GM19351 (cell line): ENCODE measurements at regions not wholly inside any gene's neighbourhood (a gene's known extent, or its start where the extent isn't known, plus 50 kb on each side); places are given as distances from the start of the nearest gene placed in this dataset.
"Not testable (repeated sequence)": the region's sequence is repeated elsewhere in the genome, so short reads cannot be mapped to it uniquely, and the experiment has no call there.

Experiments used
- ATAC-seq: cut with Tn5 transposase; IDR thresholded peaks from one replicate; pipeline ENCODE4 v1.9.1; 2021; ENCODE audit warnings: mild to moderate bottlenecking, moderate library complexity; ENCODE audit not compliant: unreplicated experiment

DNA sequence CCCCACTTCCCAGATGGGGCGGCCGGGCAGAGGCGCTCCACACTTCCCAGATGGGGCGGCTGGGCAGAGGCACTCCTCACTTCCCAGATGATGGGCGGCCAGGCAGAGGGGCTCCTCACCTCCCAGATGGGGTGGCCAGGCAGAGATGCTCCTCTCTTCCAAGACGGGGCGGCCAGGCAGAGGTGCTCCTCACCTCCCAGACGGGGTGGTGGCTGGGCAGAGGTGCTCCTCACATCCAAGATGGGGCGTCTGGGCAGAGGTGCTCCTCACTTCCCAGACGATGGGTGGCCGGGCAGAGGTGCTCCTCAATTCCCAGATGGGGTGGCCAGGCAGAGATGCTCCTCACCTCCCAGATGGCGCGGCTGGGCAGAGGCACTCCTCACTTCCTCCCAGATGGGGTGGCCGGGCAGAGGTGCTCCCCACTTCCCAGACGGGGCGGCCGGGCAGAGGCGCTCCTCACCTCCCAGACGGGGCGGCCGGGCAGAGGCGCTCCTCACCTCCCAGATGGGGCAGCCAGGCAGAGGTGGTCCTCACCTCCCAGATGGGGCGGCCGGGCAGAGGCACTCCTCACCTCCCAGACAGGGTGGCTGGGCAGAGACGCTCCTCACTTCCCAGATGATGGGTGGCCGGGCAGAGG, 275.2 kb downstream of the LIPI start:
- not testable (repeated sequence) for ATAC-seq

DNA sequence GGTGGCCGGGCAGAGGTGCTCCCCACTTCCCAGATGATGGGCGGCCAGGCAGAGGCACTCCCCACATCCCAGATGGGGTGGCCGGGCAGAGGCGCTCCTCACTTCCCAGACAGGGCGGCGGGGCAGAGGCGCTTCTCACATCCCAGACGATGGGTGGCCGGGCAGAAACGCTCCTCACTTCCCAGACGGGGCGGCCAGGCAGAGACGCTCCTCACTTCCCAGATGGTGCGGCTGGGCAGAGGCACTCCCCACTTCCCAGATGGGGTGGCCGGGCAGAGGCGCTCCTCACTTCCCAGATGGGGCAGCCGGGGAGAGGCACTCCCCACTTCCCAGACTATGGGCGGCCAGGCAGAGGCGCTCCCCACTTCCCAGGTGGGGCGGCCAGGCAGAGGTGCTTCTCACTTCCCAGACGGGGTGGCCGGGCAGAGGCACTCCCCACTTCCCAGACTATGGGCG, 275.8 kb downstream of the LIPI start:
- ATAC-seq = not testable (repeated sequence)

DNA sequence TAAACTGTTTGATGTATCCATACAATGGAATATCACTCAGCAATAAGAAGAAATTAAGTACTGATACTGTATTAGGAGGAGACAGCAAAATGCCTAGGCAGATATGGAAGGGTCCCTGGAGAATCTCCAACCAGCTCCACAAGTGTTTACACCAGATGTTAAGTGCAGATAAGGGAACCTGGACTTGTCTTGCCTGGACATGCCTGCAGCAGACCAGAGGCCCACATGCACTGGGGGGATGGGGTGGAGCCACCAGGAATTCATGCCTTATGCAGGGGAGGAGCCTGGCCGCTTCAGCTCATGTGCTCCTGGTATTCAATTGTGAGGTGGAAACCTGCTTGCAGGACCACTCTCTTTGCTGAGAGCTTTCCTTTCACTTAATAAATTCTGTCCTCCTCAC, 287.6 kb downstream of the LIPI start:
- ATAC-seq = not testable (repeated sequence)

DNA sequence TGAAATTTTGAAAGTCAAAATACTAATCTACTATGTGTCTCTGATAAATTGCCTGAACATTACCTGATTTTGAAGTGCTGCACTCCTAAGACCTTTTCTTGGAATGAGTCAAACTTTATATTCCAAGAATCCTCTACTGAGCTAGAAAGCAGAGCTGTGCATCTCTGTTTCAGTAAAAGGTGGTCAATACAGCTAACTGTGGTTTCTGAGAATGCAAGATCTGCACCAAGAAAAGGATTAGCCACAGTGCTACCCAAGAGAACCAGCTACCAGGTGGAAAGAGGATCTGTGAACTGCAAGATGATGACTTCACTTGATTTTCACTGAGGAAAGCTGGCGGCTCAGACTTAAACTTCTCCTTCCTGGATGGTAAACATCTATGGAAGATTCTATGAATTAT, 289.3 kb downstream of the LIPI start:
- not testable (repeated sequence) for ATAC-seq

DNA sequence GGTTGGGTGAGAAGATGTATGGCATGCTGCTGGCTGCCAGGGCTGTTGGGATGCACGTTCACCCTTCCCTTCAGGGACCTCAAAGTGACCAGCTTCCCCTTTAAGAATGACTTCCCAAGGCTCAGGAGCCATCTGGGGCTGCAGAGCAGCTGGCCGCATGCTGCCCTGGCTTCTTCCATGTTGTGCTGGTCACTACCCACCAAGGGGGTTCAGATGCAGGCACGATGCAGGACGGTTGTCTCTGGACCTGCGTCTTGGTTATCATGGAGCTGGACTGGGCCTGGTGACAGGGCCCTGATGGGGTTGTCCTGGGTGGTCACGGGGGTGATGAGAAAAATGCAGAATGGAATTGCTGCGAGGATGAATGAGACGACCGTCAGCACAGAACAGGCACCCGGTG, 297.8 kb downstream of the POTED start:
- ATAC-seq = not testable (repeated sequence)

DNA sequence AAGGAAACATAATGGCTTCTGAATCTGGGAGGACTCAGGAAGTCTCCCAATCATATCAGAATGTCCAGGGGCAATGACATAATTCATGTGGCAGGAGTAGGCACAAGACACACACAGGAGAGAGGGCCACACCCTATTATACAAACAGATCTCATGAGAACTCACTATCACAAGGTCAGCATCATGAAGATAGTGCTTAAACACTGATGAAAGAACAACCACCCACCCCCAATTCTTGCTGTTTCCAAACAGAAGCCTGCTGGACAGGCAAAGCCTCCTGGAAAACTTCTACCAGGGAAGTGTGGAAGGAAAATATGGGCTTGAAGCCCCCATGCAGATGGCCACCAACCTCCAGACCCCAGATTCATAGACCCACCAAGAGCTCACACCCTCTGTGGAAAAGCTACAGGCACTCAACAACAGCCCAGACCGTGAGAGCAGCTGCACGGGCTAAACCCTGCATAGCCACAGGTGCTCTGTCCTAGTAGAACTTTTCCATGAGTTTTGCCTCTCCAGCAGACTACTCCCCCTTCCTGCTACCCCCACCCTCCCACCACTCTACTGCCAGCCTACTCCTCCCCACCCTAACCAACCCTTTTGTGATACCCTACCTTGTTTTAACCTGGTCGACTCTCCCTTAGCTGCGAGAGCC, 287.1 kb downstream of the POTED start:
- ATAC-seq = not testable (repeated sequence)

DNA sequence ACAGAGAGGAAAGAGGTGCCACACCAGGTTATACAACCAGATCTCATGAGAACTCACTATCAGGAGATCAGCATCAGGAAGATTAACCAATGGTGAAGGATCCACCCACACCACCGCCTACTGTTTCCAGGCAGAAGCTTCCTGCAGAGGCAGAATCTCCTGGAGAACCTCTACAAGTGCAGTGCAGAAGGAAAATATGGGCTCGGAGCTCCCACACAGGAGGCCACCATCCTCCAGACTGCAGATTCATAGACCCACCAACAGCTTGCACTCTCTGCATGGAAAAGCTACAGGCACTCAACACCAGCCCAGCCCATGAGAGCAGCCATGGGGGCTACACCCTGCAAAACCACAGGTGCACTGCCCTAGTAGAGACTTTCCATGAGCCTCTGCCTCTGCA, 284.0 kb downstream of the POTED start:
- not testable (repeated sequence) for ATAC-seq

DNA sequence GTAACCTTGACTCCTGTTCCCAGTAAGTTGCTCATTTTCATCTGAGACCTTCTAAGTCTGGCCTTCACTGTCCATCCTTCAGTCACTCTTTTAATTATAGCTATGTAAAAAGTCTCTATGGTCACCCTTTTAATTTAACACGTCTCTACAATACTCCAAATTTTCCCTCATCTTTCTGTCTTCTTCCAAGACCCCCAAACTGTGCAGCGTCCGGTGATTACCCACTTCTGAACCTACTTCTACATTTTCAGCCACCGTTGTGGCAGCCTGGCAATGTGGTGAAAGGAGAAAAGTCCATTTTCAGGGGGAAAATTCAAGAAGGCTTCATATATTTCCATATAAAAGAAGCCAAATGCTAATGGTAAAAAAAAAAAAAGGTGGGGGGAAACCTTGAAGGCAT, 283.4 kb downstream of the POTED start:
- ATAC-seq = not testable (repeated sequence)

DNA sequence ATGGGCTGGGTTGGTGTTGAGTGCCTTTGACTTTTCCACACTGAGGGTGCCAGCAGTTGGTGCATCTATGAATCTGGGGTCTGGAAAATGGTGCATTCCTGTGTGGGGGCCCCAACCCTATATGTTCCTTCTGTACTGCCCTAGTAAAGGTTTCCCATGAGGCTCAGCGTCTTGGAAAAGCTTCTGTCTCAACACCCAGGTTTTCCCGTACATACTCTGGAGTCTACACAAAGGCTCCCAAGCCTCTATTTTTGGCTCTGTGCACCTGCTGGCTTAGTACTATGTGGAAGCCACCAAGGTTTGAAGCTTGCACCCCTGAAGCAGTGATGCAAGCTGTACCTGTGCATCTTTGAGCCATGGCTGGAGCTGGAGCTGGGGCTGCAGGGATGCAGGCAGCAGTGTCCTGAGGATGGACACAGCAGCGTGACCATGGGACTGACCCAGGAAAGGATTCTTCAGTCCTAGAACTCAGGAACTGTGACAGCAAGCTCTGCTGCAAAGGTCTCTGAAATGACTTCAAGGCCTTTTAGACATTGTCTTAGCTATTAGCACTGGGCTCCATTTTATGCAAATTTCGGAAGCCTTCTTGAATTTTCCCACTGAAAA, 282.7 kb downstream of the POTED start:
- ATAC-seq = not testable (repeated sequence)

DNA sequence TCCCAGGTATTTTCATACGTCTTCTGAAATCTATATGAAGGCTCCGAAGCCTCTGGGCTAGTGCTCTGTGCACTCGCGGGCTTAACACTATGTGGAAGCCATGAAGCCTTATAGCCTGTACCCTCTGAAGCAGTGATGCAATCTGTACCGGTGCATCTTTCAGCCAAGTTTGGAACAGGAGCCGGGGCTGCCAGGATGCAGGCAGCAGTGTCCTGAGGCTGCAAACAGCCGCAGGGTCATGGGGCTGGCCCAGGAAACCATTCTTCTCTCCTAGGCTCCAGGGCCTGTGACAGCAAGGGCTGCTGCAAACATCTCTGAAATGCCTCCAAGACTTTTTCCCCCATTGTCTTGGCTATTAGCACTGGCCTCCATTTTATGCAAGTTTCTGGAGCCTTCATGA, 279.6 kb downstream of the POTED start:
- not testable (repeated sequence) for ATAC-seq

DNA sequence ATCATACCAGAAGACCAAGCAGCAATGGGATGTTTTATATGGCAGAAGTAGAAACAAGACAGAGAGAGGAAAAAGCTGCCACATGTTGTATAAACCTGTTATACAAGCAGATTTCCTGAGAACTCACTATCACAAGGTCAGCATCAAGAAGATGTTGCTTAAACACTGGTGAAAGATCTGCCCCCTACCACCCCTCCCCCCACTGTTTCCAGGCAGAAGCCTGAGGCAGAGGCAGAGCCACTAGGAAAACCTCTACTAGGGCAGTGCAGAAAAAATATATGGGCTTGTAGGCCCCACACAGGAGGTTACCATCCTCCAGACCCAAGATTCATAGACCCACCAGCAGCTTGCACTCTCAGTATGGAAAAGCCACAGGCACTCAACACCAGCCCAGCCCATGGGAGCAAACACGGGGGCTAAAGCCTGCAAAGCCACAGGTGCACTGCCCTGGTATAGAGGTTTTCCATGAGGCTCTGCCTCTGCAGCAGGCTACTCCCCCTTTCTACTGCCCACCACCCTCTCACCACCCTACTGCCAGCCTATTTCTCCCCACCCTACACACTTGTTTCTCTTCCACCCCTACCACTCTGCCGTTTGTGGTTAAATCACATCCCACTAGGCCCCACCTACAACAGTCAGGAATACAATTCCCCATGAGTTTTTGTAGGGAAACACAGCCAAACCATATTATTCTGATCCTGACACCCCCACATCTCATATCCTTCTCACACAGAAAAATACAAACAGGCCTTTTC, 274.2 kb downstream of the POTED start:
- not testable (repeated sequence) for ATAC-seq

DNA sequence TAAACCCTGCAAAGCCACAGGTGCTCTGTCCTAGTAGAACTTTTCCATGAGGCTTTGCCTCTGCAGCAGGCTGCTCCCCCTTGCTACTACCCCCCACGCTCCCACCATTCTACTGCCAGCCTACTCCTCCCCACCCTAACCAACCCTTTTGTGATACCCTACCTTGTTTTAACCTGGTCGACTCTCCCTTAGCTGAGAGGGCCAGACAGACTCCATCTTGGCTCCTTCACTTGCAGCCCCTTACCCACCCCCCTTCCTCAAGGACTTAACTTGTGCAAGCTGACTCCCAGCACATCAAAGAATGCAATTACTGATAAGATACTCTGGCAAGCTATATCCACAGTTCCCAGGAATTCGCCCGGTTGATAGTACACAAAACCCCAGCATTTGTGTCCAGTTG, 267.9 kb downstream of the POTED start:
- ATAC-seq = not testable (repeated sequence)

DNA sequence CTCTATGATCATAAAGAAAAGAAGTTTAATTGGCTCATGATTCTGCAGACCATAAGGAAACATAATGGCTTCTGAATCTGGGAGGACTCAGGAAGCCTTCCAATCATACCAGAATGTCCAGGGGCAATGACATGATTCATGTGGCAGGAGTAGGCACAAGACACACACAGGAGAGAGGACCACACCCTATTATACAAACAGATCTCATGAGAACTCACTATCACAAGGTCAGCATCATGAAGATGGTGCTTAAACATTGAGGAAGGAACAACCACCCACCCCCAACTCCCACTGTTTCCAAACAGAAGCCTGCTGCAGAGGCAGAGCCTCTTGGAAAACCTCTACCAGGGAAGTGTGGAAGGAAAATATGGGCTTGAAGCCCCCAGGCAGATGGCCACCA, 267.4 kb downstream of the POTED start:
- not testable (repeated sequence) for ATAC-seq

DNA sequence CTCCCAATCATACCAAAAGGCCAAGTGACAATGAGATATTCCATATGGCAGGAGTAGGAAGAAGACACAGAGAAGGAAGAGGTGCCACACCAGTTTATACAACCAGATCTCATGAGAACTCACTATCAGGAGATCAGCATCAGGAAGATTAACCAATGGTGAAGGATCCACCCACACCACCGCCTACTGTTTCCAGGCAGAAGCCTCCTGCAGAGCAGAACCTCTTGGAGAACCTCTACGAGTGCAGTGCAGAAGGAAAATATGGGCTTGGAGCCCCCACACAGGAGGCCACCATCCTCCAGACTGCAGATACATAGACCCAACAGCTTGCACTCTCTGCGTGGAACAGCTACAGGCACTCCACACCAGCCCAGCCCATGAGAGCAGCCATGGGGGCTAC, 264.4 kb downstream of the POTED start:
- ATAC-seq = not testable (repeated sequence)

DNA sequence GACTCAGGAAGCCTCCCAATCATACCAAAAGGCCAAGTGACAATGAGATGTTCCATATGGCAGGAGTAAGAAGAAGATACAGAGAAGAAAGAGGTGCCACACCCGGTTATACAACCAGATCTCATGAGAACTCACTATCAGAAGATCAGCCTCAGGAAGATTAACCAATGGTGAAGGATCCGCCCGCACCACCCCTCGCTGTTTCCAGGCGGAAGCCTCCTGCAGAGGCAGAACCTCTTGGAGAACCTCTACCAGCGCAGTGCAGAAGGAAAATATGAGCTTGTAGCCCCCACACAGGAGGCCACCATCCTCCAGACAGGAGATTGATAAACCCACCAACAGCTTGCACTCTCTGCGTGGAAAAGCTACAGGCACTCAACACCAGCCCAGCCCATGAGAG, 245.1 kb downstream of the POTED start:
- no peak for ATAC-seq

DNA sequence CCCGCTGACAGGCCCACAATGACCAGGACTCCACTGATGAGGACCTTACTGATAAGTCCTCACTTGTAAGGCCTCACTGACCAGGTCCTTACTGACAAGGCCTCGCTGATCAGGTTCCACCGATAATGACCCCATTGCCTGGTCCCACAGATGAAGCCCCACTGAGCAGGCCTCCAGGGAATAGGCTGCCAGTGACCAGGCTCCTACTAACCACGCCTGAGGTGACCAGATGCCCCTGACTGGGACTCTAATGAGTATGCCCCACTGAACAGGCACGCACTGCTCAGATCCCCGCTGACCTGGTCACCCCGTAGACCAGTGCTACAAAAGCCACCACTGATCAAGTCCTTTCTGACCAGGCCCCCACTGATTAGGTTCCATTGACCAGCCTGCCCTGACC, 241.2 kb downstream of the POTED start:
- not testable (repeated sequence) for ATAC-seq

DNA sequence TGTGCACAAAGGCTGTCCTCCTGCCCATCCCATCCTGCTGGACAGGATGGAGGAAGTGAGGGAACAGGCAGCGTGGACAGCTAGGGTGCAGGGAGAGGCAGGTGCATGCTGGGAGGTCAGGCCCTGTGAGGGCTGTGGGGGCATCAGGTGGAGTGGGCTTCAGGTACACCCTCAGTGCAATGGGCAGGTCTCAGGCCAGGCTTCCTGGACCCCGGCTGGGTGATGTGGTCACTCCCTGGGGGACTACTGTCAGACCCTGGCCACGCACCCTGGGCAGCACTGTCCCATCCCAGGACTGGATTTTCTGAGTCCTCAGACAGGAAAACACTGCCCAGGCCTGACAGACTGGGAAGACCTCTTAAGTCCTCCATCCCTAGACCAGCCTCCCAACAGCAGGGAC, 239.9 kb downstream of the POTED start:
- ATAC-seq = not testable (repeated sequence)

DNA sequence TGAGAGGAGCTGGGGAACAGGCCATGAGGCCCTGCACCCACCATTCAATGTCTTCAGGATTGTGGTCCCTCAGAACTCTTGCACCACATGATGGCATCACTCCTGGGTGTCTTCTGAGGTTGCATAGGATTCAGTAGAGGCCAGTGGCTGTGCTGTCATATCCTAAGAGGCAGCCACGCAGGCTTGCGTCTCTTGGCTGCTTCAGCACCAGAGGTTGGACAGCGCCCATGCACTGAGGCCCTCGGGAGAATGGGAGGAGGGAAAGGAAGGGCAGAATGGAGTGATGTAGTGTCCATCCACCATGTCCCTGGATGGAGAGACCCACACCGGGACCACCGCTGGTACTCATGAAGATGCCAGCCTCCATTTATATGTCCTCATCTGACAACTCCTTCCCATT, 237.1 kb downstream of the POTED start:
- ATAC-seq = not testable (repeated sequence)

DNA sequence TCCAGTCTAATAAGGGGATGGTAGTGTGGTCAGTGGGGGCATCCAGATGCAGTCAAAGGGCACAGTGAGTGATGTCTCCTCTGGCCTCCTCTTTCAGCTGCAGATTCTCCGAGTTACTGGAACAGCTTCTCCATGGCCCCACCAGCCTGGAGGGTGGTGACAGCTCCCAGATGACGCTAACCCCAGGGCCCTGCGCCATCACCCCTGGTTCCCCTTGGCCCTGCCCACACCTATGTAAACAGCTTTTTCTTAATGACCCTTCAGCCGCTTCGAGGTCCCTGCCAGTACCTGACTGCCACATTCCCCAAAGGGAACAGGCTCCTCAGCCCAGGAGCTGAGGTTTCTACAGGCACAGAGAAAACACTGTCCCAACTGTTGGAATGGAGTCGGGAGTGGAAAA, 235.0 kb downstream of the POTED start:
- ATAC-seq = not testable (repeated sequence)

DNA sequence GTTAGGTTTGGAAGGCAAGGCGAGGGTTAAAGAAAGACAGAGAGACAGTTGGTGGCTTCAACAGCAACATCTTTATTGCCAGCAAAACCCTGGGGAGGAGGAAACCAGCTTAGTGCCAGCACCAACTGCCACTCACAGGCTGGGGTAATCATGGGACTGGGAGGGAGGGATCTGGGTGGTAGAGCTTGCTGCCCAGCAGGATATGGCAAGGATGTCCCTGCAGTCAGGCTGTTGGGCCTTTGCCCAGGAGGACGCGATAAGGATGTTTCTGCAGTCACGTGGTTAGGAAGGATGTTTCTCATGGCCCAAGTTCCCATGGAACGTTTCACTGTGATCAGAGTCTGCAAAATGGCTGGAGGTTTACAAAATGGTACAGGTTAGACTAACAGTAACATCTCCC, 233.5 kb downstream of the POTED start:
- ATAC-seq = not testable (repeated sequence)

DNA sequence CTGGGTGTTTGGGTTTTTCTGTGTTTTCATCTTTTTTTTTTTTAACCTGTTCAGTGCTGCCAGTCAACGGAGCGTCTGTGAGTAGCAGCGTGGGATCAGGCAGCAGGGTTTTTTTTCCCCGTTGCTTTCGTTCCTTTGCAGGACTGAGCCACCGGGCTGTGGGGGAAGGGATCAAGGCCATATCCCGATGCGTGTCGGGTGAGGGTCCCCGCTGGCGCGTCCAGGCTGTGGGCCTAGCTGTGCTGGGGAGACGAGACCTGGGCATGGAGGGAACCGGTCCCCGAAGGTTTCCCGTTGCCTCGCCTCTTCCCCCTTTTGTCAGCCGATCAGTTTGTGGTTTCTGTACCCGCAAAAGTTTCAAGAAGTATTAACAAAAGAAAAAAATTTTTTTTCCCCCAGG, 218.1 kb downstream of the POTED start:
- ATAC-seq = not testable (repeated sequence)
